GM18502 (cell line): ENCODE measurements at regions not wholly inside any gene's neighbourhood (a gene's known extent, or its start where the extent isn't known, plus 50 kb on each side); places are given as distances from the start of the nearest gene placed in this dataset.

ENCODE experiments used
- ATAC-seq: cut with Tn5 transposase; IDR thresholded peaks from one replicate; pipeline ENCODE4 v1.9.1; 2021; ENCODE audit warnings: mild to moderate bottlenecking; ENCODE audit not compliant: unreplicated experiment, poor library complexity

- no peak for ATAC-seq
These were observed 168.7 kb upstream of the NCK2 start for GRCh38 chr2:105576050-105576439.

- no peak for ATAC-seq
These were observed 169.2 kb upstream of the NCK2 start for GRCh38 chr2:105575499-105576025.

GRCh38 chr2:105574796-105575344 lies 169.8 kb upstream of the NCK2 start:
- no peak for ATAC-seq

DNA sequence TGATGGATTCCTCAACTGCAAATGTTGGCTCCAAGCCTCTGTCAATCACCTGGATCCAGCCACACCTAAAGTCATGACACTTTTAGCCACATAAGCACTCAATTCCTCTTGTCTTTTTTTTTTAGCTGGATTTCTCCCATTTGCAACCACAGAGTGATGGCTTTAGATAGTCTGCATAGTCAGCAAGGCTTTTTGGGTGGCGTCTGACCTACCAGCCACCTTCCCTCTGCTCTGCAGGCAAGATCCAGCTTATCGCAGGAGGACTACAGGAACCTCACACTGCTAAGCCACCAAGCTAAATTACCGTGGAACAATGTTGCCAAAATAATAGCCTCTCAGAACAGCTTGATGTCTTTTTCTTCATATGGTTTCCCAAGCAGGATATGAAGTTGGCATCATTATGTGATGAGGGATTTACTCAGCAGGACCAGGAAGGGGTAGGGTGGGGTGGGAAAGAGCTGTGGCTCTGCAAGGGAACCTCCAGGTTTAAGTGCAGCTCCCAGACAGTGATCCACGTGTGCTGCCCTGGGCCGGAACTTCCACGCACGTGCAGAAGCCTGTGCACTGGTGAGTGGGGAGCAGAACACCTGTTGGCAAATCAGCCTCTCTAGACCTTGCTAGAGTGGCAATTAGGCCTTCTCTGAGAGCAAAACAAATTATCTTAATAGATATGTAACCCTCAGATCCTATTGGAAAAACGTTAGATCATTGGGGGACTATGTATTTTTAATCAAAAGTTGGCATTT lies 170.6 kb upstream of the NCK2 start:
- ATAC-seq = no peak

DNA sequence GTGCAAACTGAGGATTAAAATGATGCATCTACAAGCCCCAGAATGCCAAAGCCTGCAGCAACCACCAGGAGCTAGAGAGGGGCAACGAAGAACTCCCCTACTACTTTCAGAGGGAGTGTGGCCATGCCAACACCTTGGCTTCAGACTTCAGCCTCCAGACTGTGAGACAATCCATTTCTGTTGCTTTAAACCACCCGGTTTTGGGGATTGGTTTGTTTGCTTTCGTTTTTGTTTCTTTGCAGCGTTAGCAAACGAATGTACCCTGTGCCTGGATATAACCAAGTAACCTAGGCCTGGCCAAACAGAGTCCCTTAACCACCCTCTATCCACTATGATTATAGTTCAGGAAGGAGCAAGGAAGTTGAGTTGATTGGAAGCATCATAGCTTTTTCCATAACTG lies 171.2 kb upstream of the NCK2 start:
- ATAC-seq = no peak

DNA sequence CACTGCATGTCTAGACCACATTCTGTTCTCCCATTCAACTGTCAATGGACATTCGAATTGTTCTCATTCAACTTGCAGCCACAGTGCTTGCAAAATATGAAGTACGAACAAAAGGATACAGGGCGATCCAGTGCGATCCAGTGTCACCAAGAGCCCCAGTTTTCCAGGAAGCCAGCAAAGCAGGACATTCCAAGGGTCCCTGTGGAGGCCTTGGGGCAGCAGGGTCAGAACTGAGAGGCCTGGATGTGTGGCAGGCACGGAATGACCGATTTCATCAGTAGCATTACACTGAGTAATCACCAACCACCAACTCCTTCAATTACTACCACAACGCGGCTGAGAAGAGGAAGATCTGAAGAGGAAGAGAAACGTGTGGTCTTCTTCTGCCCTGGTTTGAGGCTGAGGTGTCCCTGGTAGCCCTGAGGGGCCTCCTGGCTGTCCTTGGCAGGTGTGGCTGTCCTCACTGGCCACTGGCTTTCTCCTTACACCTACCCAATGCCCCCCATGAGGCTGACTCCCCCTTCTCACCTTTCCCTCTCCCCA lies 172.7 kb upstream of the FHL2 start:
- ATAC-seq = peak; percentile 55

- ATAC-seq = no peak
These were observed 171.9 kb upstream of the FHL2 start for GRCh38 chr2:105570757-105571156.

DNA sequence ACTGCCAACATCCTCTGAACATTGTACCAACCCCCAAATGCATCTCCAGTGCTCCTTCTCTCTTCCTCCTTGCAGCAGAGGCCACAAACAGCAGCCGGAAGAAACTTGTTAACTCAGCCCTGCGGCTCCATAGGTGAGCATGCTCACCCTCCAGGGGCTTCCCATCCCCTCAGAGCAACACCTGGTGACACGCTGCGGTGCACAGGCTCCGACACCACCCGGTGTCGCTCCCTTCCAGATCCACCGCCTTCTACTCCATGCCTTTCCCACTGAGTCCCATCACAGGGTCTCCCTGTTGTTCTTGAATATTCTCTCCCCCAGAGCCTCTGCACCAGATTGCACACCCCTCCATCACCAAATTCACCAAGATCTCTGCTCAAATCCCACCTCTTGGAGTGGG lies 171.5 kb upstream of the FHL2 start:
- no peak for ATAC-seq

- ATAC-seq = no peak
These were observed 170.8 kb upstream of the FHL2 start for GRCh38 chr2:105569606-105570005.

DNA sequence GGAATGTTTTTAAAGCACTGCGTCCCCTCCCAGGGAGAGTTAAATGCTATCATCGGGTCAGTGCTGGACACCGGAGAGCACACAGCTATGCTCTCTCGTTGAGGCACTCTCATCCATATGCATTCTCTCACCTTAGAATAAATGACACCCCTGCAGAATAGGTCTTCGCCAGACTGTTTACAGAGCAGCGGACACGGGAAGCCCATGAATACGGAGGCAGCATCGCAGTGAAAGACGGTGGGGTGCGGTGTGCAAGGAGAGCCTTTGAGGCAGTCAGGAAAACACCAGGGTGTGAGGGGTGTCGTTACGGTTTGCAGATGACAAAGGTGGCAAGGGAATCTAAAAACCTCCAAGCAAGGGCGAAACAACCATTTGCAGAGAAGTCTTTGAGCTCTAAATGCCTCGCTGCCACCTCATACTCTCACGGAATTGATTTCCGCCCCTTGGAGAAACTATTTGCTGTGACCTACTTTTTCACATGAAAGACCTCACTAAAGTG lies 169.2 kb upstream of the FHL2 start:
- no peak for ATAC-seq

DNA sequence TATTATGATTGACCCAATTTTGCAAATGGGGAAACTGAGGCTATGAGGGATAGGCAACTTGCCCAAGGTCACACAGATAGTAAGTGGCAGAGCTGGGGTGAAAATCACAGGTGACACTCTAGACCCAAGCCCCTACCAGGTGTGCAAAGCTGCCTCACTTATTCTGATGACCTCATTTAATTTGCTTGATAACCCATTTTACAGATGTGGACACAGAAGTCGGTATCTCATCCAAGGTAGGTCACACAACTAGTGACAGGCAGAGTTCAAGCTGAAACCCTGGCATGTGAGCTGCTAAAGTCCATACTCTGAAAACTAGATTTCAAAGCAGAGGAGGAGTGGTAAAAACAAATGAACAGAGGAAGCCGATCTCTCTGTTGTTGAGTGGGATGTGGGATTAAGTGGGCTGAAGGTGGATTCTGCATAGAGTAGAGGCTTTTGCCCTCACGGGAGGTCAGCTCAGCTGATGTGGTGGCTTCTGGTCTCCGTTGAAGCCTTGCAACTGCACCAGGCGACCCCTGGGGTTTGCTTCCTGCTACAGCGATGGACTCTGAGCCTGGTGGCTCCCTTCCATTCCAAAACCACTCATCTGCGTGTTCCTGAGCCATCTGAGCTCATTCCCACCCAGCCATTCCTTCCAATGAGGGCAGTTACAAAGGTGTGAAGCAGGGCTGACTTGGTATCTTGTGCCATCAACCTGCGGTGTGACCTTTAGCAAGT lies 164.3 kb upstream of the FHL2 start:
- no peak for ATAC-seq

DNA sequence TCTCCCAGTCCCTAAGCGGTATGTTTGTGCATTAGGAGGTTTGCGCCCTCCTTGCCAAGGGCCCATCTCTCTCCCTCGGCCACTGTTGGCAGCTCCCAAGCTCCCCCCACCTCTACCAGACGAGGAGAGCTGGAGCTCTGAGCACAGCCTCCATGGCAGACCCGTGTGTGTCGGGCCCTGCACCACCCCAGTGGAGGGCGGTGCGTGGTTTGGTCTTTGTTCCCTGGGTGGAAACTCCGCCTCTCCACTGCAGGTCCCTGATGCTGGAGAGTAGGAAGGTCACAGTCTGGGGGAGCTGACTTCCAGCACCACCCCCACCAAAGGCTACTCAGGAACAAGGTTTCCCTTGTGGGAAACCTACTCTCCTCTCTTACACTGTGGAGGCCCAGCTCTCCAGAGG lies 162.6 kb upstream of the FHL2 start:
- no peak for ATAC-seq

DNA sequence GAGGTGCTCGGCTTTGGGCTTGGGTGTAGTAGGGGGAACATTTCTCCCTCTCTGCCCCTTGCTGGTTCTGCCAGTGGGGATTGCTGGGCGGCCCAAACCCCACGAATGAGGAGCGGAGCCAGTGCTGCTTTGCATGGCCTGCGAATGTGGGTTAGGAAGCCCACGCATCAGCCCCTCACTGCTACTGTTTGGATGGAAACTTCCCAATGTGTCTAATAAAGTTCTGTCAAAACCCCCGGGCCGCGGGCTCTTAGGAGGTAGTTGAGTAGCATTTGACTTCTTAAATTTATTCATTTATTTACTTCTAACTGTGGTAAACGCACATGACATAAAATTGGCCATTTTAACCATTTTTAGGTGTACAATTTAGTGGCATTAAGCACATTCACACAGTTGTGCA lies 161.3 kb upstream of the FHL2 start:
- ATAC-seq = no peak

DNA sequence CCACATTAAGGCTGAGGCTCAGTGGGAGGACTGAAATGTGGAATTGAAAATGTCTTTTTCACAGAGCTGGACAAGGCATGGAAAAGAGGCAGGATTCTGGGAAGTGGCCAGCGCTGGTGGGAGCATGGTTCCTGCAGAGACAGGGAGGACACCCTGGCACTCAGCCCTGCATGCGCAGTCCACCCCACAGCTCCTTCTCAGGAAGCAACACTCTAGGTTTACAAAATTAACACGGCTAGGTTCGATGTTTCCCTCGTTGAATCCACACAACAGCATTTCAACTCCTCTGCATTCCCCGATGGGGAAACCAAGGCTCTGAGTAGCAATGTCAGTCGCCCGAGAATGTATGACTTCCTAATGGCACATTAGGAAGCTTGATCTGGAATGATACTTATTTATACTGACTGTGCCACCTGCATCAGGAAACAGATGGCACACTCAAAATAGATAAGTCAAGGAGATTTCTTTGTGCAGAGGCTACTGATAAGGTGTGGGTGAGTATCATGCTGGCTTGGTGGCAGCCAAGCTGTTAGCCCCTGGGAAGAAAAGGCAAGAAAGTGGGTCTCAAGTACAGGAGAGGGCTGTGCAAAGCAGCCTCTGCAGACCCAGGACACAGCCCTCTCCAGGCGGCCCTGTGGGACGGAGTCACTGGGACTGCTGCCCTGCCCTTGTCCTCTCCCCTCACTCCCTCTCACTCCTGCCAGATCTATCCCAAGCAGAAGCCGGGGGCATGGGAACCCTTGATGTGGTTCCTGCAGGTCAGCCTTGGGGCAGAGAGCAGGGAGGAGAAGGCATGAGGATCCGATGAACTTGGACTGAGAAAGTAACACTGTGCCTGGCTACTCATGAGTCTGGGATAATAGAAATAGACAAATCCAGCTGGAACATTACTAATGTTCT lies 158.4 kb upstream of the FHL2 start:
- no peak for ATAC-seq

DNA sequence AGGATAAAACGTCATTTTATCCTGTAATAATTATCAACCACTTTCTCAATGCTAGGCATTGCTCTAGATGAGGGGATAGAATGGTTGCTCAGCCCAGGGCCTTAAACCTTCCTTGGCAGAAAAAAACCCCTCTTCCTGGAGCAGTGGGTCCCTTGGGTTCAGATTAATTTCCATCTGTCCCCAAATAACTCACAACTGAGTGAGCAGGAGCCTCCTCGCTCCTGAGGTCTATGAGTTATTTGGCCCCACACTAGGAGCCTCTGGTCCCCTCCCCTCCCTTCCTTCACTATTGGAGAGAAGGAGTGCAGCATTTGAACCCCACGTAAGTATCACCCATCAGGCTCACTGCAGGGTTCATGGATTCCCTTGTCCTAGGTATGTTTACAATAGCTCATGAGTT lies 157.5 kb upstream of the FHL2 start:
- ATAC-seq = no peak

GRCh38 chr2:105554235-105554634 lies 155.4 kb upstream of the FHL2 start:
- no peak for ATAC-seq

- ATAC-seq = no peak
These were observed 154.8 kb upstream of the FHL2 start for GRCh38 chr2:105553538-105554196.

GRCh38 chr2:105546628-105546974 lies 147.8 kb upstream of the FHL2 start:
- no peak for ATAC-seq

DNA sequence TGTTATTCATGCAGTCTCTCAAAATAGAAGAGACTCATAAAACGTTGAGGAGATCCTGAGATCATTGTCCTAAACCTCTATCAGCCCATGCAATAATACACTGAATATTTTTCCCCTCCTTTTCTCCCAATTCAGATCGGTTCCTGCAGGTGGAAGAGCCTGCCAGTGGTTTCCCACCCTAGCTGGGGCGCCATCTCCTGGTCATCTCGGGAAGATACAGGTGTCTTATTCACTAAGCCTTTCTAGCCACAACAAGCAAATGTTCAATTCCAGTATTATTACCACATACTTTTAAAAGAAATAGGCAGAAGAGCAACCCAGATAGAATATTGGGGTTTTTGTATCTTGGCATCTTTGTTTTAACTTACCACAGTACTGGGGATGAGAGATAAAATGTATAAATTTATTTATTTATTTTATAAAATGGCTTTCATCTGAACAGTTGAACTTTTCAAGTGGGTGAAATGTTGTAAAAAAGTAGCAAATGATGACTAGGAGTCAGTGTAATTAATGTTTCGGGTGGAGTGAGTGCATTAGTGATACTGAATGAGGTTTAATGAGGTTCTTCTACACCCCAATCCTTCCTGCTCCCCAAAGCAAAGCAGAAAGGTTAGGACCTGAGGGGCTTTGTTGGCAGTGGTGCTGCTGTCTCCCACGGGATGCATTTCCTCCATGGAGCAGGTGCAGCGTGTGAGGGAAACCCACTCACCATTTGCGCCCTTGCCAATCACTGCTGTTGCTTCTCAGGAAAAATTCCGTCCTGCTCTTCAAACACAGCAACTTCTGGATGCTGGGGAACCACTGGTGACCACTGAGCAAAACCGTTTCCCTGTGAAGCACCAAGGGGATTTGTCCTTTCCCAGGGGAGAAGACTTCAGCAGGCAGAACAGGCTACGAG lies 147.1 kb upstream of the FHL2 start:
- ATAC-seq = peak; percentile 73
